ENCODE measurements at regions not wholly inside any gene's neighbourhood (a gene's known extent, or its start where the extent isn't known, plus 50 kb on each side); places are given as distances from the start of the nearest gene placed in this dataset.

- DNase-seq: no peak
- intact Hi-C loops (cut with micrococcal nuclease; ENCODE audit: unreplicated experiment): no loop called here
- Mint-ChIP-seq H3K4me3 (ENCODE audit: low read depth, unreplicated experiment) (no peak overlapping the region), H3K27me3 (ENCODE audit: unreplicated experiment) (no peaks in the 10 kb centered on the region), H3K27ac (ENCODE audit: unreplicated experiment) (no peak overlapping the region), H3K9me3 (ENCODE audit: low read depth, unreplicated experiment) (peaks cover 11% of the 10 kb centered on the region), H3K4me1 (ENCODE audit: low read depth, unreplicated experiment) (no peaks in the 10 kb centered on the region), H3K36me3 (ENCODE audit: insufficient read depth, unreplicated experiment) (no peaks in the 10 kb centered on the region)
- CTCF ChIA-PET: no interaction called here
- TF ChIP-seq CTCF (IDR thresholded peaks at IDR 0.05; ENCODE audit: unreplicated experiment): no peak
- no TSS peak for BruUV-seq (replicated peaks)
These were observed 430.9 kb upstream of the KCNH7 start for GRCh38 chr2:163269374-163270021.

- no peaks in the 10 kb centered on the region for H3K9me3 Mint-ChIP-seq (ENCODE audit: low read depth, unreplicated experiment)
- no peak for TF ChIP-seq CTCF (IDR thresholded peaks at IDR 0.05; ENCODE audit: unreplicated experiment)
- H3K4me3 Mint-ChIP-seq (ENCODE audit: low read depth, unreplicated experiment): no peak overlapping the region
- intact Hi-C loops (cut with micrococcal nuclease; ENCODE audit: unreplicated experiment): no loop called here
- H3K36me3 Mint-ChIP-seq (ENCODE audit: insufficient read depth, unreplicated experiment): no peaks in the 10 kb centered on the region
- BruUV-seq (replicated peaks): no TSS peak
- no peaks in the 10 kb centered on the region for H3K27me3 Mint-ChIP-seq (ENCODE audit: unreplicated experiment)
- CTCF ChIA-PET: no interaction called here
- no peak for DNase-seq
- no peaks in the 10 kb centered on the region for H3K4me1 Mint-ChIP-seq (ENCODE audit: low read depth, unreplicated experiment)
- H3K27ac Mint-ChIP-seq (ENCODE audit: unreplicated experiment): no peak overlapping the region
These were observed 428.2 kb upstream of the KCNH7 start for GRCh38 chr2:163266772-163267171.

GRCh38 chr2:163265562-163265961 lies 427.0 kb upstream of the KCNH7 start:
- CTCF ChIA-PET: no interaction called here
- H3K36me3 Mint-ChIP-seq (ENCODE audit: insufficient read depth, unreplicated experiment): no peaks in the 10 kb centered on the region
- DNase-seq: no peak
- intact Hi-C loops (cut with micrococcal nuclease; ENCODE audit: unreplicated experiment): no loop called here
- no peaks in the 10 kb centered on the region for H3K27me3 Mint-ChIP-seq (ENCODE audit: unreplicated experiment)
- BruUV-seq (replicated peaks): no TSS peak
- TF ChIP-seq CTCF (IDR thresholded peaks at IDR 0.05; ENCODE audit: unreplicated experiment): no peak
- no peak overlapping the region for H3K27ac Mint-ChIP-seq (ENCODE audit: unreplicated experiment)
- H3K4me3 Mint-ChIP-seq (ENCODE audit: low read depth, unreplicated experiment): no peak overlapping the region
- H3K9me3 Mint-ChIP-seq (ENCODE audit: low read depth, unreplicated experiment): no peaks in the 10 kb centered on the region
- no peaks in the 10 kb centered on the region for H3K4me1 Mint-ChIP-seq (ENCODE audit: low read depth, unreplicated experiment)

GRCh38 chr2:163264341-163264740 lies 425.8 kb upstream of the KCNH7 start:
- TF ChIP-seq CTCF (IDR thresholded peaks at IDR 0.05; ENCODE audit: unreplicated experiment): no peak
- intact Hi-C loops (cut with micrococcal nuclease; ENCODE audit: unreplicated experiment): no loop called here
- Mint-ChIP-seq H3K27ac (ENCODE audit: unreplicated experiment) (no peak overlapping the region), H3K27me3 (ENCODE audit: unreplicated experiment) (no peaks in the 10 kb centered on the region), H3K36me3 (ENCODE audit: insufficient read depth, unreplicated experiment) (no peaks in the 10 kb centered on the region), H3K4me1 (ENCODE audit: low read depth, unreplicated experiment) (no peaks in the 10 kb centered on the region), H3K4me3 (ENCODE audit: low read depth, unreplicated experiment) (no peak overlapping the region), H3K9me3 (ENCODE audit: low read depth, unreplicated experiment) (no peaks in the 10 kb centered on the region)
- no peak for DNase-seq
- CTCF ChIA-PET: no interaction called here
- BruUV-seq (replicated peaks): no TSS peak

Data from Calu3 (cell line).